K562 (cell line): ENCODE measurements at regions not wholly inside any gene's neighbourhood (a gene's known extent, or its start where the extent isn't known, plus 50 kb on each side); places are given as distances from the start of the nearest gene placed in this dataset.

Source experiments
- ATAC-seq: fragments of 200-7000 bp; cut with Tn5 transposase; 3 replicates; pipeline ENCODE4 v1.9.1; 2020; ENCODE audit warnings: moderate library complexity
- BruUV-seq: library from RNA; stranded (reverse); fragments of 400-500 nt; replicated peaks from 2 replicates; lab custom pipeline; 2021; lab: Mats Ljungman, UMichigan
- CTCF ChIA-PET: fragments of 300-600 bp; formaldehyde crosslinking; extraction: SDS; loops from one replicate; lab custom pipeline; 2021; ENCODE audit warnings: low intra/inter-chr PET ratio; lab: Yijun Ruan, JAX
- POLR2A ChIA-PET: fragments of 300-600, 350-650 bp; sonication (Branson Sonifier 250); formaldehyde crosslinking; extraction: SDS; loops from one replicate; lab custom pipeline; 2021; ENCODE audit warnings: antibody characterized with exemption, inconsistent platforms; lab: Yijun Ruan, JAX
- DNase-seq, 4 experiments: peaks; one replicate each; pipeline versions ENCODE4 v3.0.0 to v3.0.0-alpha.2; 2011 to 2018; ENCODE audit warnings: low spot score in 3 of 4, mixed read lengths in 3 of 4; ENCODE audit errors: extremely low read depth in 1 of 4
- FAIRE-seq: peaks from 2 replicates; lab custom pipeline; 2011; peaks lifted over from hg19 to GRCh38; lab: Jason Lieb, UNC
- H2AFZ ChIP-seq: 2 replicates; pipeline ENCODE4 v1.6.0; 2011; ENCODE audit warnings: low read depth, low read length, control low read depth, inconsistent platforms
- H3K27ac ChIP-seq: fragments of 200-600 bp; 3 replicates; pipeline ENCODE4 v1.8.0; 2011; ENCODE audit warnings: low read depth, mild to moderate bottlenecking, control low read depth, inconsistent platforms, low read length, moderate library complexity, mixed read lengths; ENCODE audit errors: extremely low read depth
- H3K27me3 ChIP-seq, 2 experiments: fragments of 300-600 bp in 1 of 2; 2 replicates in 1 of 2; 3 replicates in 1 of 2; pipeline versions ENCODE4 v1.6.0 to v1.8.0; 2011; ENCODE audit warnings: inconsistent platforms in 2 of 2, low read length in 2 of 2, mild to moderate bottlenecking in 1 of 2, mixed read lengths in 1 of 2, moderate library complexity in 1 of 2; ENCODE audit not compliant: control insufficient read depth in 2 of 2, insufficient read depth in 2 of 2
- H3K36me3 ChIP-seq: fragments of 300-600 bp; 3 replicates; pipeline ENCODE4 v1.8.0; 2011; ENCODE audit warnings: mild to moderate bottlenecking, low read length, inconsistent platforms; ENCODE audit not compliant: control insufficient read depth, insufficient read depth
- H3K4me1 ChIP-seq, 2 experiments: fragments of 200-600 bp in 1 of 2; replicated peaks in 1 of 2; 2 replicates in 1 of 2; 3 replicates in 1 of 2; pipeline versions ENCODE4 v1.5.1 to v1.8.0; 2011; ENCODE audit warnings: inconsistent platforms in 2 of 2, low read length in 2 of 2, mild to moderate bottlenecking in 1 of 2, mixed read lengths in 1 of 2, moderate library complexity in 1 of 2; ENCODE audit not compliant: control insufficient read depth in 2 of 2, insufficient read depth in 2 of 2
- H3K4me2 ChIP-seq: 2 replicates; pipeline ENCODE4 v1.6.1; 2011; ENCODE audit warnings: low read length, control low read depth, inconsistent platforms, mixed read lengths; ENCODE audit not compliant: insufficient read depth
- H3K4me3 ChIP-seq: fragments of 200-600 bp; sonication (generic), shearing (Covaris generic); 2 replicates; pipeline ENCODE4 v1.5.1; 2016; ENCODE audit warnings: control low read depth, inconsistent platforms
- H3K79me2 ChIP-seq: fragments of 200-600 bp; 3 replicates; pipeline ENCODE4 v1.8.0; 2011; ENCODE audit warnings: low read length, inconsistent platforms; ENCODE audit not compliant: control insufficient read depth, insufficient read depth
- H3K9ac ChIP-seq, 2 experiments: 2 replicates each; pipeline versions ENCODE4 v1.6.0 to v1.6.1; 2011; ENCODE audit warnings: low read depth in 2 of 2, low read length in 2 of 2, control low read depth in 1 of 2, inconsistent platforms in 1 of 2, mild to moderate bottlenecking in 1 of 2, mixed read lengths in 1 of 2; ENCODE audit not compliant: insufficient read depth in 1 of 2
- H3K9me1 ChIP-seq: one replicate; pipeline ENCODE4 v1.6.0; 2011; ENCODE audit warnings: inconsistent platforms, mild to moderate bottlenecking, low read length, moderate library complexity; ENCODE audit not compliant: control insufficient read depth, insufficient read depth
- H3K9me3 ChIP-seq: replicated peaks from 2 replicates; pipeline ENCODE4 v1.5.1; 2011; ENCODE audit warnings: low read depth, low read length, inconsistent platforms; ENCODE audit not compliant: control insufficient read depth, insufficient read depth
- H4K20me1 ChIP-seq: replicated peaks from 2 replicates; pipeline ENCODE4 v1.6.1; 2011; ENCODE audit warnings: low read length, inconsistent platforms, mixed read lengths; ENCODE audit not compliant: control insufficient read depth, insufficient read depth
- ATF4 ChIP-seq: fragments of 450-650 bp; formaldehyde crosslinking; IDR thresholded peaks from 2 replicates; pipeline ENCODE4 v1.4.0; 2022; ENCODE audit warnings: mild to moderate bottlenecking, moderate library complexity
- CHD1 ChIP-seq: fragments of 200-600 bp; sonication (generic); IDR thresholded peaks from one replicate; pipeline ENCODE4 v1.6.1; 2012; ENCODE audit warnings: mild to moderate bottlenecking, moderate library complexity, low read length, inconsistent platforms
- DEAF1 ChIP-seq: fragments of 450-650 bp; formaldehyde crosslinking; IDR thresholded peaks from 2 replicates; pipeline ENCODE4 v1.4.0; 2020; ENCODE audit warnings: mild to moderate bottlenecking, moderate library complexity
- EWSR1 ChIP-seq: fragments of 450-650 bp; IDR thresholded peaks from 2 replicates; pipeline ENCODE4 v1.6.1; 2018; ENCODE audit warnings: borderline replicate concordance, mild to moderate bottlenecking, low read depth, moderate library complexity; ENCODE audit not compliant: partially characterized antibody
- GTF2E2 ChIP-seq: fragments of 200-800 bp; sonication (Bioruptor generic); IDR thresholded peaks from 2 replicates; pipeline ENCODE4 v1.6.1; 2016; ENCODE audit warnings: missing genetic modification characterization, missing compliant biosample characterization
- HNRNPUL1 ChIP-seq: fragments of 200-400 bp; formaldehyde crosslinking; IDR thresholded peaks from 2 replicates; pipeline ENCODE4 v1.6.1; 2017; ENCODE audit warnings: low read length
- RBM17 ChIP-seq: fragments of 200-400 bp; formaldehyde crosslinking; IDR thresholded peaks from 2 replicates; pipeline ENCODE4 v1.6.1; 2017; ENCODE audit warnings: low read depth, mild to moderate bottlenecking, low read length, borderline replicate concordance
- REST ChIP-seq, 2 experiments: fragments of 450-650 bp; formaldehyde crosslinking in 1 of 2; IDR thresholded peaks; 2 replicates each; pipeline versions ENCODE4 v1.4.0 to v1.6.1; 2014 to 2020; ENCODE audit warnings: mild to moderate bottlenecking in 2 of 2, borderline replicate concordance in 1 of 2, low read depth in 1 of 2
- SREBF1 ChIP-seq: fragments of 150-350 bp; IDR thresholded peaks from 2 replicates; pipeline ENCODE4 v1.6.1; 2014; ENCODE audit warnings: antibody characterized with exemption, low read depth, low read length, borderline replicate concordance
- ZFP36 ChIP-seq: fragments of 150-350 bp; IDR thresholded peaks from 2 replicates; pipeline ENCODE4 v1.6.1; 2018; ENCODE audit warnings: low read length, low read depth; ENCODE audit not compliant: partially characterized antibody
- ZNF23 ChIP-seq: fragments of 250-450 bp; sonication (Bioruptor Pico); IDR thresholded peaks from 2 replicates; pipeline ENCODE4 v1.4.0; 2020; ENCODE audit warnings: mild to moderate bottlenecking
- ZNF274 ChIP-seq: IDR thresholded peaks from 2 replicates; pipeline ENCODE4 v1.6.1; 2011; ENCODE audit warnings: low read depth, mild to moderate bottlenecking, low read length, moderate library complexity, borderline replicate concordance
- ZNF347 ChIP-seq: fragments of 450-650 bp; formaldehyde crosslinking; IDR thresholded peaks from 2 replicates; pipeline ENCODE4 v1.4.0; 2020; ENCODE audit warnings: low read depth, mild to moderate bottlenecking, moderate library complexity
- WGBS: fragments of 100-300 bp; shearing (Covaris generic); methylation state at CpG from one replicate; pipeline ENCODE4 v1.1.6; 2016; ENCODE audit warnings: low coverage, mixed read lengths; ENCODE audit not compliant: insufficient coverage; ENCODE audit errors: missing lambda C conversion rate; 5-methylcytosine and 5-hydroxymethylcytosine counted together
- in situ Hi-C: fragments of 300-500 bp; cut with MboI; formaldehyde crosslinking; loops from 4 replicates; pipeline ENCODE4 v1.15.0; 2018; ENCODE audit warnings: inconsistent platforms, mixed read lengths
- intact Hi-C: fragments of 100-400 bp; cut with micrococcal nuclease; formaldehyde crosslinking; loops from 2 replicates; pipeline ENCODE4 v1.14.2; 2022

DNA sequence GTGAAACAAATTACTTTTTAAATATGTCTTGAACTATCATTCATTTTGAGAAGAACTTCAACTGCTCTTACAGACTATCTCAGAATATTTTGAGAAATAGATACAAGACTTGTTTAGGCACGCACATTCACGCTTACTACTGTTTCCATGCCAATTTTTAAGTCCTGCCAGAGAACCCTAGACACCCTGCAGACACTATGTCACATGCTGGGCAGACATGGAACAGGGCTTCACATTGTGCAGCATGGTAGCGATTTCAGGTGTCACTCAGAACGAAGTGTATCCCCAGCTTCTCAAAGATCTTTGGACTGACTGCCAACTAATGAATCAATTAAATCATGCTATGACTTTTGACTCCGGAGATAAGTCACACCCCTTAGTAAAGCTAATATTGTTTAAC, 128.7 kb upstream of the SLC27A6 start:
- 0% methylated on average over 5 of the region's 5 CpGs for WGBS
- no peak for DNase-seq
- no peak overlapping the region for H3K9ac ChIP-seq
- H2AFZ ChIP-seq, result no peak overlapping the region
- no peaks in the 10 kb centered on the region for H3K27me3 ChIP-seq
- no peaks in the 10 kb centered on the region for H4K20me1 ChIP-seq
- H3K4me1 ChIP-seq, result no peaks in the 10 kb centered on the region
- no peaks in the 10 kb centered on the region for H3K79me2 ChIP-seq
- FAIRE-seq, result no peak
- H3K4me2 ChIP-seq, result no peak overlapping the region
- ChIA-PET CTCF (no interaction called here), POLR2A (no interaction called here)
- in situ Hi-C loops (no loop called here), intact Hi-C loops (no loop called here)
- H3K9me1 ChIP-seq, result no peaks in the 10 kb centered on the region
- H3K9me3 ChIP-seq, result 0 out of 2 replicates have a peak, but pooled peaks cover 2% of the 10 kb centered on the region
- BruUV-seq, result no TSS peak
- no peak for ATAC-seq
- H3K27ac ChIP-seq, result no peak overlapping the region
- H3K4me3 ChIP-seq, result no peak overlapping the region
- no peaks in the 10 kb centered on the region for H3K36me3 ChIP-seq
- no peak for TF ChIP-seq ZNF347 (CRISPR knock-in tag)
- no peak for TF ChIP-seq EWSR1
- no peak for TF ChIP-seq SREBF1
- no peak for TF ChIP-seq CHD1
- no peak for TF ChIP-seq ZFP36
- no peak for TF ChIP-seq DEAF1
- TF ChIP-seq REST (IDR thresholded peaks at IDR 0.05; ENCODE audit: borderline replicate concordance), result no peak
- no peak for TF ChIP-seq REST (CRISPR knock-in tag; IDR thresholded peaks at IDR 0.05; ENCODE audit: low read depth)
- TF ChIP-seq HNRNPUL1, result no peak
- no peak for TF ChIP-seq ZNF23 (CRISPR knock-in tag)
- no peak for TF ChIP-seq GTF2E2
- no peak for TF ChIP-seq ATF4 (CRISPR knock-in tag)
- TF ChIP-seq RBM17, result no peak
- no peak for TF ChIP-seq ZNF274
